Panc1 (cell line): ENCODE measurements at regions not wholly inside any gene's neighbourhood (a gene's known extent, or its start where the extent isn't known, plus 50 kb on each side); places are given as distances from the start of the nearest gene placed in this dataset.
"Not testable (repeated sequence)": the region's sequence is repeated elsewhere in the genome, so short reads cannot be mapped to it uniquely, and the experiment has no call there.

Source experiments
- ATAC-seq: fragments of 200-7000 bp; cut with Tn5 transposase; 2 replicates; pipeline ENCODE4 v1.9.1; 2020; ENCODE audit warnings: mild to moderate bottlenecking, moderate library complexity
- BruUV-seq: library from RNA; stranded (reverse); fragments of 400-500 nt; replicated peaks from 2 replicates; lab custom pipeline; 2021; lab: Mats Ljungman, UMichigan
- CTCF ChIA-PET: fragments of 300-600 bp; sonication (Branson Sonifier 250); formaldehyde crosslinking; loops from one replicate; lab custom pipeline; 2022; ENCODE audit warnings: antibody characterized with exemption; lab: Charles Lee
- POLR2A ChIA-PET: fragments of 300-600 bp; sonication (Branson Sonifier 250); formaldehyde crosslinking; loops from one replicate; lab custom pipeline; 2022; ENCODE audit warnings: antibody characterized with exemption; lab: Charles Lee
- DNase-seq: peaks from one replicate; pipeline ENCODE4 v3.0.0-alpha.2; 2010; ENCODE audit warnings: low read depth, low spot score
- H3K27ac ChIP-seq: 2 replicates; pipeline ENCODE4 v1.5.1; 2011; ENCODE audit warnings: mild to moderate bottlenecking, low read length, inconsistent platforms
- H3K27me3 ChIP-seq: fragments of 200-500 bp; sonication (Bioruptor generic); 2 replicates; pipeline ENCODE4 v1.6.0; 2014; ENCODE audit warnings: low read length, inconsistent platforms; ENCODE audit not compliant: control insufficient read depth, insufficient read depth
- H3K36me3 ChIP-seq: fragments of 200-500 bp; sonication (Bioruptor generic); 2 replicates; pipeline ENCODE4 v1.5.1; 2014; ENCODE audit warnings: inconsistent platforms, mild to moderate bottlenecking, low read length, moderate library complexity; ENCODE audit not compliant: control insufficient read depth, insufficient read depth
- H3K4me1 ChIP-seq: 2 replicates; pipeline ENCODE4 v1.5.1; 2011; ENCODE audit warnings: inconsistent platforms, mild to moderate bottlenecking, low read length, moderate library complexity; ENCODE audit not compliant: control insufficient read depth, insufficient read depth
- H3K4me3 ChIP-seq, 2 experiments: 2 replicates each; pipeline ENCODE4 v1.5.1; 2011 to 2012; ENCODE audit warnings: low read depth in 2 of 2, low read length in 2 of 2, mild to moderate bottlenecking in 2 of 2, inconsistent platforms in 1 of 2, moderate library complexity in 1 of 2
- H3K9me3 ChIP-seq: fragments of 200-500 bp; sonication (Bioruptor generic); 2 replicates; pipeline ENCODE4 v1.5.1; 2014; ENCODE audit warnings: low read depth, mild to moderate bottlenecking, inconsistent platforms, low read length, moderate library complexity; ENCODE audit not compliant: control insufficient read depth, insufficient read depth
- POLR2AphosphoS5 ChIP-seq: IDR thresholded peaks from 2 replicates; pipeline ENCODE4 v1.6.1; 2012; ENCODE audit warnings: mild to moderate bottlenecking, low read depth, low read length, moderate library complexity
- REST ChIP-seq, 2 experiments: IDR thresholded peaks; 2 replicates each; pipeline ENCODE4 v1.6.1; 2011 to 2012; ENCODE audit warnings: low read depth in 2 of 2, control low read depth in 1 of 2, low read length in 1 of 2, mild to moderate bottlenecking in 1 of 2, moderate library complexity in 1 of 2; ENCODE audit not compliant: insufficient read depth in 1 of 2
- SIN3A ChIP-seq: IDR thresholded peaks from 2 replicates; pipeline ENCODE4 v1.6.1; 2012; ENCODE audit warnings: low read depth, mild to moderate bottlenecking, low read length, moderate library complexity, borderline replicate concordance; ENCODE audit not compliant: insufficient read depth
- TCF7L2 ChIP-seq: IDR thresholded peaks from 2 replicates; pipeline ENCODE4 v1.6.1; 2011; ENCODE audit warnings: mild to moderate bottlenecking, low read depth, low read length, inconsistent platforms
- in situ Hi-C: cut with HindIII; loops from 2 replicates; pipeline ENCODE4 v1.10.0; 2016; ENCODE audit warnings: low sequenced_read_pairs, low pct_unique_long_range_greater_than_20kb
- intact Hi-C: fragments of 100-400 bp; cut with micrococcal nuclease; formaldehyde crosslinking; loops from one replicate; pipeline ENCODE4 v1.10.0; 2022; ENCODE audit not compliant: unreplicated experiment
- TF ChIP-seq, protein P1 (sequence below): fragments of 450-650 bp; IDR thresholded peaks from 2 replicates; pipeline ENCODE4 v1.5.1; 2017; ENCODE audit warnings: mild to moderate bottlenecking

- H3K36me3 ChIP-seq = no peaks in the 10 kb centered on the region
- H3K27me3 ChIP-seq = no peaks in the 10 kb centered on the region
- no TSS peak for BruUV-seq
- ATAC-seq (no peak), DNase-seq (no peak)
- TF ChIP-seq SIN3A = no peak
- no peak for TF ChIP-seq POLR2AphosphoS5
- TF ChIP-seq, protein P1, sequence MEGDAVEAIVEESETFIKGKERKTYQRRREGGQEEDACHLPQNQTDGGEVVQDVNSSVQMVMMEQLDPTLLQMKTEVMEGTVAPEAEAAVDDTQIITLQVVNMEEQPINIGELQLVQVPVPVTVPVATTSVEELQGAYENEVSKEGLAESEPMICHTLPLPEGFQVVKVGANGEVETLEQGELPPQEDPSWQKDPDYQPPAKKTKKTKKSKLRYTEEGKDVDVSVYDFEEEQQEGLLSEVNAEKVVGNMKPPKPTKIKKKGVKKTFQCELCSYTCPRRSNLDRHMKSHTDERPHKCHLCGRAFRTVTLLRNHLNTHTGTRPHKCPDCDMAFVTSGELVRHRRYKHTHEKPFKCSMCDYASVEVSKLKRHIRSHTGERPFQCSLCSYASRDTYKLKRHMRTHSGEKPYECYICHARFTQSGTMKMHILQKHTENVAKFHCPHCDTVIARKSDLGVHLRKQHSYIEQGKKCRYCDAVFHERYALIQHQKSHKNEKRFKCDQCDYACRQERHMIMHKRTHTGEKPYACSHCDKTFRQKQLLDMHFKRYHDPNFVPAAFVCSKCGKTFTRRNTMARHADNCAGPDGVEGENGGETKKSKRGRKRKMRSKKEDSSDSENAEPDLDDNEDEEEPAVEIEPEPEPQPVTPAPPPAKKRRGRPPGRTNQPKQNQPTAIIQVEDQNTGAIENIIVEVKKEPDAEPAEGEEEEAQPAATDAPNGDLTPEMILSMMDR = no peak
- TF ChIP-seq TCF7L2 = no peak
- TF ChIP-seq REST (IDR thresholded peaks at IDR 0.05; ENCODE audit: insufficient read depth in 1 of 2, low read depth in 2 of 2, low read length in 1 of 2) = no peak
- intact Hi-C loops (no loop called here), in situ Hi-C loops (no loop called here)
- no peak overlapping the region for H3K4me3 ChIP-seq
- no peaks in the 10 kb centered on the region for H3K4me1 ChIP-seq
- POLR2A ChIA-PET = no interaction called here
- H3K9me3 ChIP-seq = no peaks in the 10 kb centered on the region
- CTCF ChIA-PET = no interaction called here
- no peak overlapping the region for H3K27ac ChIP-seq
Observed at GRCh38 chrX:113790987-113791386, 792.9 kb upstream of the HTR2C start.

DNA sequence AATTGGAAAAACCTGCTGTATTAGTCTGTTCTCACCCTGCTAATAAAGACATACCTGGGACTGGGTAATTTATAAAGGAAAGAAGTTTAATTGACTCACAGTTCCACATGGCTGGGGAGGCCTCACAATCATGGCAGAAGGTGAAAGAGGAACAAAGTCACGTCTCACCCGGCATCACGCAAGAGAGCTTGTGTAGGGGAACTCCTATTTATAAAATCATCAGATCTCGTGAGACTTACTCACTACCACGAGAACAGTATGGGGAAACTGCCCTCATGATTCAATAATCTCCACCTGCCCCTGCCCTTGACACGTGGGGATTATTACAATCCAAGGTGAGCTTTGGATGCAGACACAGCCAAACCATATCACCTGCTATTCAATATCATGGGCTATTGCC is 799.1 kb upstream of the HTR2C start:
- CTCF ChIA-PET, H3K27ac ChIP-seq, H3K27me3 ChIP-seq, H3K9me3 ChIP-seq, ATAC-seq, H3K4me1 ChIP-seq, H3K4me3 ChIP-seq, DNase-seq, in situ Hi-C loops, H3K36me3 ChIP-seq, POLR2A ChIA-PET, intact Hi-C loops, BruUV-seq: not testable (repeated sequence)

DNA sequence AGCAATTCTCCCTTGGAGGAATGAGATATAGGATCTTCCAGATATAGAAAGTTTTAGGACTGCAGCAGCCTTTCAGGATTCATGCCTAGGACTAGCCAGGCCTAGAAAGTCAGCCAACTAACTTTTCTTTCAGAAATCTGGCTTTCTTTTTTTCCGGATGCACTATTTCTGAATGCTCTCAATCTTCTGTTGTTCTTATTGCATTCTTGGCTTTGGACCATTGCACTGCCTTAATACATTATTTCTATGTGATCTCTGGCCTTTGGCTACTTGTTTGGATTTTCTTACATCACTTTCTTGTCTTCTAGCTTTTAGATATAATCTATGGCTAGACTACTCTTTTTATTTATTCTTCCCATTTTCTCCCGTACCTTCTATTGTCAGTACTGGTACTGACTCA is 813.1 kb upstream of the HTR2C start:
- BruUV-seq = no TSS peak
- POLR2A ChIA-PET = no interaction called here
- H3K27me3 ChIP-seq = no peaks in the 10 kb centered on the region
- H3K4me1 ChIP-seq = no peaks in the 10 kb centered on the region
- no peak for ATAC-seq
- CTCF ChIA-PET = no interaction called here
- H3K4me3 ChIP-seq = no peak overlapping the region
- H3K27ac ChIP-seq = no peak overlapping the region
- no peak for DNase-seq
- TF ChIP-seq, protein P1 = no peak
- TF ChIP-seq SIN3A (no peak), TCF7L2 (no peak), REST (IDR thresholded peaks at IDR 0.05; ENCODE audit: insufficient read depth in 1 of 2, low read depth in 2 of 2, low read length in 1 of 2) (no peak), POLR2AphosphoS5 (no peak)
- intact Hi-C loops (no loop called here), in situ Hi-C loops (no loop called here)
- no peaks in the 10 kb centered on the region for H3K36me3 ChIP-seq
- H3K9me3 ChIP-seq = no peaks in the 10 kb centered on the region
